Mesenchymal stem cell (in vitro differentiated cells and primary cell): ENCODE measurements at regions not wholly inside any gene's neighbourhood (a gene's known extent, or its start where the extent isn't known, plus 50 kb on each side); places are given as distances from the start of the nearest gene placed in this dataset.

Experiments
- DNase-seq: peaks from one replicate; pipeline ENCODE4 v3.0.0-alpha.2; 2013
- H2AFZ ChIP-seq: one replicate; pipeline ENCODE4 v1.6.1; 2013; ENCODE audit warnings: low read depth, mild to moderate bottlenecking, control low read depth, inconsistent platforms, low read length, moderate library complexity
- H2AK5ac ChIP-seq: 2 replicates; pipeline ENCODE4 v1.6.1; 2013; ENCODE audit warnings: low read length, moderate library complexity, mild to moderate bottlenecking, inconsistent platforms; ENCODE audit not compliant: severe bottlenecking
- H2BK120ac ChIP-seq: one replicate; pipeline ENCODE4 v1.6.1; 2013; ENCODE audit warnings: low read depth, mild to moderate bottlenecking, inconsistent platforms, low read length, moderate library complexity
- H2BK12ac ChIP-seq, 2 experiments: one replicate each; pipeline ENCODE4 v1.6.1; 2013; ENCODE audit warnings: inconsistent platforms in 2 of 2, low read length in 2 of 2, mild to moderate bottlenecking in 2 of 2, moderate library complexity in 2 of 2, control low read depth in 1 of 2
- H2BK15ac ChIP-seq: one replicate; pipeline ENCODE4 v1.6.1; 2013; ENCODE audit warnings: mild to moderate bottlenecking, low read depth, inconsistent platforms; ENCODE audit not compliant: poor library complexity, severe bottlenecking
- H2BK5ac ChIP-seq: 2 replicates; pipeline ENCODE4 v1.6.1; 2013; ENCODE audit warnings: low read depth, mild to moderate bottlenecking, low read length, control low read depth, inconsistent platforms; ENCODE audit not compliant: poor library complexity, severe bottlenecking
- H3K14ac ChIP-seq, 2 experiments: one replicate each; pipeline ENCODE4 v1.6.1; 2013; ENCODE audit warnings: inconsistent platforms in 2 of 2, low read length in 2 of 2, control low read depth in 1 of 2, mild to moderate bottlenecking in 1 of 2, moderate library complexity in 1 of 2
- H3K18ac ChIP-seq, 2 experiments: one replicate each; pipeline ENCODE4 v1.6.1; 2013; ENCODE audit warnings: inconsistent platforms in 2 of 2, low read length in 2 of 2, control low read depth in 1 of 2, low read depth in 1 of 2, mild to moderate bottlenecking in 1 of 2
- H3K23ac ChIP-seq, 2 experiments: one replicate each; pipeline ENCODE4 v1.6.1; 2013; ENCODE audit warnings: inconsistent platforms in 2 of 2, low read length in 2 of 2, mild to moderate bottlenecking in 2 of 2, moderate library complexity in 2 of 2, control low read depth in 1 of 2
- H3K27ac ChIP-seq: 2 replicates; pipeline ENCODE4 v1.5.1; 2013; ENCODE audit warnings: mild to moderate bottlenecking, moderate library complexity, low read length, control low read depth, inconsistent platforms; ENCODE audit not compliant: poor library complexity, severe bottlenecking
- H3K27me3 ChIP-seq, 2 experiments: 2 replicates each; pipeline versions ENCODE4 v1.6.1 to v1.7.0; 2013; ENCODE audit warnings: low read length in 2 of 2, mild to moderate bottlenecking in 2 of 2, moderate library complexity in 2 of 2, control low read depth in 1 of 2, inconsistent platforms in 1 of 2; ENCODE audit not compliant: control insufficient read depth in 1 of 2, insufficient read depth in 1 of 2
- H3K36me3 ChIP-seq, 2 experiments: 2 replicates each; pipeline versions ENCODE4 v1.6.1 to v1.7.0; 2013; ENCODE audit warnings: low read length in 2 of 2, control low read depth in 1 of 2, inconsistent platforms in 1 of 2, low read depth in 1 of 2, mild to moderate bottlenecking in 1 of 2; ENCODE audit not compliant: insufficient read depth in 2 of 2, control insufficient read depth in 1 of 2
- H3K4ac ChIP-seq, 2 experiments: one replicate each; pipeline ENCODE4 v1.6.1; 2013; ENCODE audit warnings: inconsistent platforms in 2 of 2, low read length in 2 of 2, mild to moderate bottlenecking in 2 of 2, moderate library complexity in 2 of 2, control low read depth in 1 of 2, low read depth in 1 of 2
- H3K4me1 ChIP-seq: 2 replicates; pipeline ENCODE4 v1.6.1; 2013; ENCODE audit warnings: low read depth, low read length, control low read depth; ENCODE audit not compliant: control insufficient read depth, insufficient read depth
- H3K4me2 ChIP-seq: 2 replicates; pipeline ENCODE4 v1.6.1; 2013; ENCODE audit warnings: low read length, mild to moderate bottlenecking, inconsistent platforms; ENCODE audit not compliant: poor library complexity, severe bottlenecking
- H3K4me3 ChIP-seq, 2 experiments: 2 replicates each; pipeline versions ENCODE4 v1.5.1 to v1.7.0; 2013; ENCODE audit warnings: low read length in 2 of 2, mild to moderate bottlenecking in 2 of 2, control low read depth in 1 of 2, low read depth in 1 of 2; ENCODE audit not compliant: insufficient read depth in 1 of 2
- H3K79me1 ChIP-seq: replicated peaks from 2 replicates; pipeline ENCODE4 v1.6.1; 2013; ENCODE audit warnings: mild to moderate bottlenecking, control low read depth, low read length, inconsistent platforms; ENCODE audit not compliant: poor library complexity, severe bottlenecking
- H3K9ac ChIP-seq: 2 replicates; pipeline ENCODE4 v1.7.0; 2013; ENCODE audit warnings: mild to moderate bottlenecking, low read length, moderate library complexity
- H3K9me3 ChIP-seq: 2 replicates; pipeline ENCODE4 v1.7.0; 2013; ENCODE audit warnings: mild to moderate bottlenecking, low read length; ENCODE audit not compliant: control insufficient read depth
- H4K8ac ChIP-seq: one replicate; pipeline ENCODE4 v1.6.1; 2013; ENCODE audit warnings: inconsistent platforms, mild to moderate bottlenecking, low read length, moderate library complexity
- H4K91ac ChIP-seq: one replicate; pipeline ENCODE4 v1.6.1; 2013; ENCODE audit warnings: mild to moderate bottlenecking, low read length, inconsistent platforms
- WGBS: methylation state at CpG from one replicate; pipeline ENCODE4 v1.1.7; 2013; ENCODE audit warnings: mixed read lengths; 5-methylcytosine and 5-hydroxymethylcytosine counted together

GRCh38 chr13:47546391-47547225 lies 454.5 kb downstream of the SUCLA2 start:
- H3K14ac ChIP-seq: no peak overlapping the region
- DNase-seq: peak; percentile 83
- H3K27ac ChIP-seq: no peak overlapping the region
- H2BK5ac ChIP-seq: no peak overlapping the region
- H3K4me3 ChIP-seq: no peak overlapping the region
- no peaks in the 10 kb centered on the region for H3K36me3 ChIP-seq
- no peak overlapping the region for H3K9ac ChIP-seq
- no peak overlapping the region for H3K4ac ChIP-seq
- no peak overlapping the region for H2AFZ ChIP-seq
- H2BK12ac ChIP-seq: no peak overlapping the region
- H3K23ac ChIP-seq: no peak overlapping the region
- H2BK120ac ChIP-seq: no peak overlapping the region
- 0% methylated on average over 1 of the region's 7 CpGs for WGBS
- no peak overlapping the region for H2BK15ac ChIP-seq
- H2AK5ac ChIP-seq: no peak overlapping the region
- no peak overlapping the region for H4K8ac ChIP-seq
- H3K79me1 ChIP-seq: no peaks in the 10 kb centered on the region
- no peak overlapping the region for H4K91ac ChIP-seq
- H3K18ac ChIP-seq: no peak overlapping the region
- no peaks in the 10 kb centered on the region for H3K27me3 ChIP-seq
- H3K9me3 ChIP-seq: no peaks in the 10 kb centered on the region
- H3K4me2 ChIP-seq: no peak overlapping the region
- H3K4me1 ChIP-seq: peaks cover 5% of the 10 kb centered on the region

- Histone ChIP-seq H3K4me3 (no peak overlapping the region), H2AFZ (no peak overlapping the region), H3K4me1 (peaks cover 5% of the 10 kb centered on the region), H3K9me3 (no peaks in the 10 kb centered on the region), H3K79me1 (no peaks in the 10 kb centered on the region), H2BK15ac (no peak overlapping the region), H3K23ac (no peak overlapping the region), H2BK5ac (no peak overlapping the region), H3K9ac (no peak overlapping the region), H3K18ac (peak overlapping the region; percentile 6 to 8), H3K27me3 (no peaks in the 10 kb centered on the region), H3K27ac (no peak overlapping the region), H2BK12ac (peak overlapping the region; percentile 59 to 64), H2BK120ac (no peak overlapping the region), H2AK5ac (no peak overlapping the region), H4K8ac (peak overlapping the region; percentile 1), H3K36me3 (no peaks in the 10 kb centered on the region), H3K4me2 (no peak overlapping the region), H3K14ac (no peak overlapping the region), H4K91ac (peak overlapping the region; percentile 64), H3K4ac (peak overlapping the region; percentile 19 to 20)
- DNase-seq: peak; percentile 26
- WGBS: 74% methylated on average over 5 of the region's 5 CpGs
Observed at GRCh38 chr13:47545201-47546024, 455.7 kb downstream of the SUCLA2 start.

- H2AK5ac ChIP-seq: no peak overlapping the region
- H3K9ac ChIP-seq: no peak overlapping the region
- H3K4me3 ChIP-seq: no peak overlapping the region
- H3K4me1 ChIP-seq: no peaks in the 10 kb centered on the region
- H2BK15ac ChIP-seq: no peak overlapping the region
- H4K91ac ChIP-seq: no peak overlapping the region
- H3K9me3 ChIP-seq: no peaks in the 10 kb centered on the region
- H3K14ac ChIP-seq: no peak overlapping the region
- H2BK12ac ChIP-seq: no peak overlapping the region
- H2BK120ac ChIP-seq: no peak overlapping the region
- H3K4ac ChIP-seq: no peak overlapping the region
- H2AFZ ChIP-seq: no peak overlapping the region
- 8% methylated on average over 1 of the region's 2 CpGs for WGBS
- no peak overlapping the region for H3K18ac ChIP-seq
- no peaks in the 10 kb centered on the region for H3K27me3 ChIP-seq
- H3K27ac ChIP-seq: no peak overlapping the region
- no peaks in the 10 kb centered on the region for H3K36me3 ChIP-seq
- H3K4me2 ChIP-seq: no peak overlapping the region
- no peak overlapping the region for H3K23ac ChIP-seq
- H4K8ac ChIP-seq: no peak overlapping the region
- H3K79me1 ChIP-seq: no peaks in the 10 kb centered on the region
- peak; percentile 28 for DNase-seq
- H2BK5ac ChIP-seq: no peak overlapping the region
Observed at GRCh38 chr13:47539317-47539716, 461.8 kb downstream of the SUCLA2 start.

GRCh38 chr13:47523771-47524170 lies 477.3 kb downstream of the SUCLA2 start:
- no peak for DNase-seq
- no peak overlapping the region for H3K9ac ChIP-seq
- no peak overlapping the region for H2BK15ac ChIP-seq
- no peak overlapping the region for H3K18ac ChIP-seq
- H3K27ac ChIP-seq: no peak overlapping the region
- H3K23ac ChIP-seq: no peak overlapping the region
- no peak overlapping the region for H2BK5ac ChIP-seq
- no peak overlapping the region for H4K8ac ChIP-seq
- no peak overlapping the region for H2BK120ac ChIP-seq
- no peak overlapping the region for H4K91ac ChIP-seq
- no peak overlapping the region for H3K4ac ChIP-seq
- no peaks in the 10 kb centered on the region for H3K27me3 ChIP-seq
- H2BK12ac ChIP-seq: no peak overlapping the region
- no peak overlapping the region for H3K14ac ChIP-seq
- no peak overlapping the region for H2AK5ac ChIP-seq
- H3K79me1 ChIP-seq: no peaks in the 10 kb centered on the region
- H3K4me1 ChIP-seq: no peaks in the 10 kb centered on the region
- H3K36me3 ChIP-seq: no peaks in the 10 kb centered on the region
- no peaks in the 10 kb centered on the region for H3K9me3 ChIP-seq
- no peak overlapping the region for H2AFZ ChIP-seq
- H3K4me3 ChIP-seq: no peak overlapping the region
- WGBS: 97% methylated on average over 1 of the region's 1 CpG
- no peak overlapping the region for H3K4me2 ChIP-seq
